GM21515 (cell line): ENCODE measurements at regions not wholly inside any gene's neighbourhood (a gene's known extent, or its start where the extent isn't known, plus 50 kb on each side); places are given as distances from the start of the nearest gene placed in this dataset.
"Not testable (repeated sequence)": the region's sequence is repeated elsewhere in the genome, so short reads cannot be mapped to it uniquely, and the experiment has no call there.

ENCODE experiments used
- ATAC-seq: cut with Tn5 transposase; IDR thresholded peaks from one replicate; pipeline ENCODE4 v1.9.1; 2021; ENCODE audit not compliant: unreplicated experiment

GRCh38 chr3:152658977-152659720, 175.8 kb upstream of the P2RY1 start:
- ATAC-seq, result no peak

GRCh38 chr3:152662157-152662556, 172.8 kb upstream of the P2RY1 start:
- ATAC-seq, result no peak

GRCh38 chr3:152664766-152665165, 170.2 kb upstream of the P2RY1 start:
- ATAC-seq, result no peak

- no peak for ATAC-seq
Measured at GRCh38 chr3:152667267-152667666, 167.7 kb upstream of the P2RY1 start.

- ATAC-seq, result no peak
Measured at GRCh38 chr3:152669560-152669959, 165.4 kb upstream of the P2RY1 start.

- ATAC-seq, result no peak
Measured at GRCh38 chr3:152671446-152672319, 163.2 kb upstream of the P2RY1 start.

GRCh38 chr3:152672320-152672649, 162.6 kb upstream of the P2RY1 start:
- no peak for ATAC-seq

GRCh38 chr3:152676810-152677379, 158.0 kb upstream of the P2RY1 start:
- ATAC-seq, result no peak

GRCh38 chr3:152677491-152677890, 157.4 kb upstream of the P2RY1 start:
- no peak for ATAC-seq

- ATAC-seq, result no peak
Measured at GRCh38 chr3:152682477-152682876, 152.5 kb upstream of the P2RY1 start.

GRCh38 chr3:152683521-152683999, 151.4 kb upstream of the P2RY1 start:
- no peak for ATAC-seq

GRCh38 chr3:152684279-152684678, 150.7 kb upstream of the P2RY1 start:
- ATAC-seq, result no peak

- no peak for ATAC-seq
Measured at GRCh38 chr3:152688313-152688712, 146.6 kb upstream of the P2RY1 start.

- not testable (repeated sequence) for ATAC-seq
Measured at GRCh38 chr3:152692326-152692725, 142.6 kb upstream of the P2RY1 start.

- not testable (repeated sequence) for ATAC-seq
Measured at GRCh38 chr3:152693521-152694250, 141.2 kb upstream of the P2RY1 start.

- ATAC-seq, result no peak
Measured at GRCh38 chr3:152695840-152696239, 139.1 kb upstream of the P2RY1 start.

GRCh38 chr3:152696962-152697361, 138.0 kb upstream of the P2RY1 start:
- no peak for ATAC-seq

- no peak for ATAC-seq
Measured at GRCh38 chr3:152703245-152703890, 131.6 kb upstream of the P2RY1 start.

GRCh38 chr3:152706991-152707713, 127.8 kb upstream of the P2RY1 start:
- ATAC-seq, result no peak

GRCh38 chr3:152709659-152710058, 125.3 kb upstream of the P2RY1 start:
- ATAC-seq, result no peak
